ENCODE measurements at regions not wholly inside any gene's neighbourhood (a gene's known extent, or its start where the extent isn't known, plus 50 kb on each side); places are given as distances from the start of the nearest gene placed in this dataset.
"Not testable (repeated sequence)": the region's sequence is repeated elsewhere in the genome, so short reads cannot be mapped to it uniquely, and the experiment has no call there.

GRCh38 chr9:115838417-115838816 is 315.2 kb upstream of the PAPPA start:
- ChIA-PET POLR2A (no interaction called here), CTCF (no interaction called here)
- TF ChIP-seq BHLHE40 (IDR thresholded peaks at IDR 0.05; ENCODE audit: borderline replicate concordance) (no peak), SUZ12 (IDR thresholded peaks at IDR 0.05) (no peak)
- DNase-seq (ENCODE audit: extremely low spot score), result no peak

GRCh38 chr9:115844433-115844832 is 309.2 kb upstream of the PAPPA start:
- DNase-seq (ENCODE audit: extremely low spot score); POLR2A ChIA-PET; CTCF ChIA-PET: not testable (repeated sequence)

- DNase-seq (ENCODE audit: extremely low spot score), result no peak
- POLR2A ChIA-PET, result no interaction called here
These were observed 307.8 kb upstream of the PAPPA start for GRCh38 chr9:115845648-115846312.

GRCh38 chr9:115847216-115847615 is 306.4 kb upstream of the PAPPA start:
- CTCF ChIA-PET, result no interaction called here
- POLR2A ChIA-PET, result no interaction called here
- no peak for TF ChIP-seq ELF4 (IDR thresholded peaks at IDR 0.05)
- no peak for DNase-seq (ENCODE audit: extremely low spot score)

More at GRCh38 chr9:115845648-115846312, 307.8 kb upstream of the PAPPA start:
- CTCF ChIA-PET, result no interaction called here
- no peak for TF ChIP-seq SUZ12 (IDR thresholded peaks at IDR 0.05)
- TF ChIP-seq SP1 (IDR thresholded peaks at IDR 0.05), result no peak
- TF ChIP-seq TARDBP (IDR thresholded peaks at IDR 0.05), result no peak
- no peak for TF ChIP-seq CTBP1 (IDR thresholded peaks at IDR 0.05; ENCODE audit: borderline replicate concordance)
- TF ChIP-seq L3MBTL2 (conservative IDR thresholded peaks at IDR 0.05), result no peak
- no peak for TF ChIP-seq HDGF (IDR thresholded peaks at IDR 0.05; ENCODE audit: borderline replicate concordance)
- no peak for TF ChIP-seq BHLHE40 (IDR thresholded peaks at IDR 0.05; ENCODE audit: borderline replicate concordance)
- no peak for TF ChIP-seq FOXK2 (IDR thresholded peaks at IDR 0.05)
- no peak for TF ChIP-seq ZNF384 (IDR thresholded peaks at IDR 0.05)
- no peak for TF ChIP-seq ARNT (IDR thresholded peaks at IDR 0.05)
- no peak for TF ChIP-seq LEF1 (IDR thresholded peaks at IDR 0.05; ENCODE audit: borderline replicate concordance)
- no peak for TF ChIP-seq FOXA1 (IDR thresholded peaks at IDR 0.05)

- POLR2A ChIA-PET, result no interaction called here
These were observed 303.7 kb upstream of the PAPPA start for GRCh38 chr9:115849679-115850412.

GRCh38 chr9:115850548-115851304 is 302.9 kb upstream of the PAPPA start:
- DNase-seq (ENCODE audit: extremely low spot score), result no peak
- CTCF ChIA-PET, result no interaction called here
- TF ChIP-seq SP1 (IDR thresholded peaks at IDR 0.05), result no peak
- no peak for TF ChIP-seq FOXM1 (IDR thresholded peaks at IDR 0.05; ENCODE audit: borderline replicate concordance)
- POLR2A ChIA-PET, result no interaction called here

More at GRCh38 chr9:115849679-115850412, 303.7 kb upstream of the PAPPA start:
- no peak for DNase-seq (ENCODE audit: extremely low spot score)
- CTCF ChIA-PET, result no interaction called here
- TF ChIP-seq SUZ12 (IDR thresholded peaks at IDR 0.05) (no peak), FOXM1 (IDR thresholded peaks at IDR 0.05; ENCODE audit: borderline replicate concordance) (no peak), BHLHE40 (IDR thresholded peaks at IDR 0.05; ENCODE audit: borderline replicate concordance) (no peak), FOXA1 (IDR thresholded peaks at IDR 0.05) (no peak), ZNF384 (IDR thresholded peaks at IDR 0.05) (no peak), HDGF (IDR thresholded peaks at IDR 0.05; ENCODE audit: borderline replicate concordance) (no peak), LEF1 (IDR thresholded peaks at IDR 0.05; ENCODE audit: borderline replicate concordance) (no peak), SP1 (IDR thresholded peaks at IDR 0.05) (no peak), ELF4 (IDR thresholded peaks at IDR 0.05) (no peak), ARNT (IDR thresholded peaks at IDR 0.05) (no peak), FOXK2 (IDR thresholded peaks at IDR 0.05) (no peak), TARDBP (IDR thresholded peaks at IDR 0.05) (no peak)

- no peak for TF ChIP-seq CTBP1 (IDR thresholded peaks at IDR 0.05; ENCODE audit: borderline replicate concordance)
- no peak for TF ChIP-seq TARDBP (IDR thresholded peaks at IDR 0.05)
- no peak for TF ChIP-seq FOXK2 (IDR thresholded peaks at IDR 0.05)
- TF ChIP-seq HDGF (IDR thresholded peaks at IDR 0.05; ENCODE audit: borderline replicate concordance), result no peak
- no peak for TF ChIP-seq NFRKB (IDR thresholded peaks at IDR 0.05)
- TF ChIP-seq LEF1 (IDR thresholded peaks at IDR 0.05; ENCODE audit: borderline replicate concordance), result no peak
- no peak for TF ChIP-seq SUZ12 (IDR thresholded peaks at IDR 0.05)
- TF ChIP-seq BHLHE40 (IDR thresholded peaks at IDR 0.05; ENCODE audit: borderline replicate concordance), result no peak
- TF ChIP-seq ELF4 (IDR thresholded peaks at IDR 0.05), result no peak
- TF ChIP-seq FOXM1 (IDR thresholded peaks at IDR 0.05; ENCODE audit: borderline replicate concordance), result no peak
- no peak for TF ChIP-seq SP1 (IDR thresholded peaks at IDR 0.05)
- no peak for TF ChIP-seq PKNOX1 (IDR thresholded peaks at IDR 0.05)
- TF ChIP-seq FOXA1 (IDR thresholded peaks at IDR 0.05), result no peak
- TF ChIP-seq L3MBTL2 (conservative IDR thresholded peaks at IDR 0.05), result no peak
- no peak for TF ChIP-seq ARNT (IDR thresholded peaks at IDR 0.05)
- TF ChIP-seq ZNF384 (IDR thresholded peaks at IDR 0.05), result no peak
- ChIA-PET CTCF (no interaction called here), POLR2A (no interaction called here)
- no peak for DNase-seq (ENCODE audit: extremely low spot score)
These were observed 298.0 kb upstream of the PAPPA start for GRCh38 chr9:115855458-115856133.

- CTCF ChIA-PET; POLR2A ChIA-PET; DNase-seq (ENCODE audit: extremely low spot score): not testable (repeated sequence)
These were observed 295.2 kb upstream of the PAPPA start for GRCh38 chr9:115858421-115858820.

Data from HEK293T (cell line).